Neural cell (in vitro differentiated cells): ENCODE measurements at regions not wholly inside any gene's neighbourhood (a gene's known extent, or its start where the extent isn't known, plus 50 kb on each side); places are given as distances from the start of the nearest gene placed in this dataset.
A peak's percentile ranks its signal among the peaks of the same experiment; 100 is the strongest.

Source experiments
- H2AFZ ChIP-seq: fragments of 200-600, 300-800 bp; sonication (generic), shearing (Covaris generic); 2 replicates; pipeline ENCODE4 v1.6.0; 2014; ENCODE audit warnings: low read depth, mild to moderate bottlenecking, antibody characterized with exemption, low read length, moderate library complexity
- H3F3A ChIP-seq: fragments of 200-600 bp; shearing (Covaris generic); 2 replicates; pipeline ENCODE4 v1.6.1; 2016; ENCODE audit warnings: mild to moderate bottlenecking, moderate library complexity, mixed read lengths, antibody characterized with exemption, low read length; ENCODE audit not compliant: insufficient read depth, poor library complexity, severe bottlenecking
- H3K27ac ChIP-seq: fragments of 200-600, 300-800 bp; sonication (generic), shearing (Covaris generic); 2 replicates; pipeline ENCODE4 v1.5.1; 2014; ENCODE audit warnings: mild to moderate bottlenecking, low read length, moderate library complexity
- H3K27me3 ChIP-seq: fragments of 300-800, 200-600 bp; sonication (generic), shearing (Covaris generic); 2 replicates; pipeline ENCODE4 v1.6.0; 2014; ENCODE audit warnings: mild to moderate bottlenecking, low read depth, low read length, moderate library complexity; ENCODE audit not compliant: insufficient read depth
- H3K36me3 ChIP-seq: fragments of 300-800, 200-600 bp; sonication (generic), shearing (Covaris generic); 2 replicates; pipeline ENCODE4 v1.5.1; 2014; ENCODE audit warnings: mild to moderate bottlenecking, antibody characterized with exemption, low read length, moderate library complexity; ENCODE audit not compliant: insufficient read depth
- H3K4me2 ChIP-seq: fragments of 300-800, 200-600 bp; sonication (generic), shearing (Covaris generic); 2 replicates; pipeline ENCODE4 v1.6.0; 2014; ENCODE audit warnings: mild to moderate bottlenecking, low read length
- H3K4me3 ChIP-seq: fragments of 300-800, 200-600 bp; sonication (generic), shearing (Covaris generic); 2 replicates; pipeline ENCODE4 v1.5.1; 2014; ENCODE audit warnings: mild to moderate bottlenecking, low read length, moderate library complexity
- H3K79me2 ChIP-seq: fragments of 200-600 bp; shearing (Covaris generic); replicated peaks from 2 replicates; pipeline ENCODE4 v1.6.0; 2014; ENCODE audit warnings: mild to moderate bottlenecking, low read length, moderate library complexity; ENCODE audit not compliant: insufficient read depth
- H3K9ac ChIP-seq: fragments of 300-800, 200-600 bp; sonication (generic), shearing (Covaris generic); 2 replicates; pipeline ENCODE4 v1.6.1; 2016; ENCODE audit warnings: mild to moderate bottlenecking, low read length, mixed read lengths
- H3K9me2 ChIP-seq: fragments of 200-600 bp; shearing (Covaris generic); 2 replicates; pipeline ENCODE4 v1.6.1; 2016; ENCODE audit warnings: mild to moderate bottlenecking, low read length, mixed read lengths; ENCODE audit not compliant: insufficient read depth
- H3K9me3 ChIP-seq: fragments of 200-600, 300-800 bp; sonication (generic), shearing (Covaris generic); 2 replicates; pipeline ENCODE4 v1.6.1; 2016; ENCODE audit warnings: mild to moderate bottlenecking, mixed run types, low read length, moderate library complexity, mixed read lengths
- H4K20me1 ChIP-seq: fragments of 200-600 bp; shearing (Covaris generic); 2 replicates; pipeline ENCODE4 v1.6.1; 2016; ENCODE audit warnings: mild to moderate bottlenecking, mixed run types; ENCODE audit not compliant: insufficient read depth
- CTCF ChIP-seq: fragments of 450-650 bp; IDR thresholded peaks from 2 replicates; pipeline ENCODE4 v1.5.1; 2014; ENCODE audit warnings: antibody characterized with exemption, mild to moderate bottlenecking, moderate library complexity; ENCODE audit not compliant: poor library complexity, severe bottlenecking
- EP300 ChIP-seq: fragments of 450-650 bp; conservative IDR thresholded peaks from 2 replicates; pipeline ENCODE4 v1.6.1; 2014; ENCODE audit warnings: antibody characterized with exemption, mild to moderate bottlenecking, moderate library complexity; ENCODE audit not compliant: poor library complexity, severe bottlenecking
- EZH2 ChIP-seq: fragments of 200-600, 300-800 bp; shearing (Covaris generic), sonication (generic); IDR thresholded peaks from 2 replicates; pipeline ENCODE4 v1.6.1; 2014; ENCODE audit warnings: antibody characterized with exemption, low read length, borderline replicate concordance, mild to moderate bottlenecking; ENCODE audit not compliant: insufficient read depth, poor library complexity, severe bottlenecking
- MXI1 ChIP-seq: fragments of 450-650 bp; conservative IDR thresholded peaks from 2 replicates; pipeline ENCODE4 v1.6.1; 2014; ENCODE audit warnings: antibody characterized with exemption, mild to moderate bottlenecking; ENCODE audit not compliant: poor library complexity, severe bottlenecking
- POLR2AphosphoS5 ChIP-seq: IDR thresholded peaks from 2 replicates; pipeline ENCODE4 v1.6.1; 2012
- RAD21 ChIP-seq: fragments of 450-650 bp; conservative IDR thresholded peaks from 2 replicates; pipeline ENCODE4 v1.6.1; 2014; ENCODE audit warnings: antibody characterized with exemption, mild to moderate bottlenecking, moderate library complexity
- REST ChIP-seq: IDR thresholded peaks from 2 replicates; pipeline ENCODE4 v1.6.1; 2012; ENCODE audit warnings: borderline replicate concordance
- SMC3 ChIP-seq: fragments of 450-650 bp; conservative IDR thresholded peaks from 2 replicates; pipeline ENCODE4 v1.6.1; 2014; ENCODE audit warnings: antibody characterized with exemption, mild to moderate bottlenecking, moderate library complexity; ENCODE audit not compliant: poor library complexity
- TAF1 ChIP-seq: IDR thresholded peaks from 2 replicates; pipeline ENCODE4 v1.6.1; 2012; ENCODE audit warnings: low read depth

GRCh38 chr2:151161821-151162551, 99.7 kb downstream of the RBM43 start:
- Histone ChIP-seq H3K27ac (peak overlapping the region; percentile 54), H3K9ac (peak overlapping the region; percentile 0), H3K79me2 (no peaks in the 10 kb centered on the region), H2AFZ (no peak overlapping the region), H3K36me3 (no peaks in the 10 kb centered on the region), H3K9me3 (no peaks in the 10 kb centered on the region), H4K20me1 (no peaks in the 10 kb centered on the region), H3K4me2 (no peak overlapping the region), H3F3A (no peaks in the 10 kb centered on the region), H3K27me3 (no peaks in the 10 kb centered on the region), H3K9me2 (no peaks in the 10 kb centered on the region), H3K4me3 (no peak overlapping the region)
- no peak for TF ChIP-seq REST
- peak; percentile 91 for TF ChIP-seq RAD21
- TF ChIP-seq CTCF: peak; percentile 86
- peak; percentile 91 for TF ChIP-seq SMC3
- TF ChIP-seq EP300: peak; percentile 62

- no peaks in the 10 kb centered on the region for H4K20me1 ChIP-seq
- no peak overlapping the region for H3K4me2 ChIP-seq
- TF ChIP-seq RAD21 (no peak), REST (no peak), CTCF (no peak), EP300 (no peak), TAF1 (no peak), POLR2AphosphoS5 (no peak), EZH2 (no peak), MXI1 (no peak), SMC3 (no peak)
- no peaks in the 10 kb centered on the region for H3F3A ChIP-seq
- no peaks in the 10 kb centered on the region for H3K9me3 ChIP-seq
- H3K4me3 ChIP-seq: no peak overlapping the region
- no peak overlapping the region for H3K9ac ChIP-seq
- no peaks in the 10 kb centered on the region for H3K27me3 ChIP-seq
- H3K79me2 ChIP-seq: no peaks in the 10 kb centered on the region
- no peaks in the 10 kb centered on the region for H3K36me3 ChIP-seq
- no peak overlapping the region for H2AFZ ChIP-seq
- no peaks in the 10 kb centered on the region for H3K9me2 ChIP-seq
- H3K27ac ChIP-seq: no peak overlapping the region
Observed at GRCh38 chr2:151159109-151159662, 102.5 kb downstream of the RBM43 start.
